Hepatocyte (in vitro differentiated cells): ENCODE measurements at regions not wholly inside any gene's neighbourhood (a gene's known extent, or its start where the extent isn't known, plus 50 kb on each side); places are given as distances from the start of the nearest gene placed in this dataset.

ENCODE experiments used
- CTCF ChIP-seq: fragments of 200-600 bp; sonication (generic); IDR thresholded peaks from 2 replicates; pipeline ENCODE4 v1.5.1; 2016; ENCODE audit warnings: antibody characterized with exemption, mild to moderate bottlenecking; ENCODE audit not compliant: poor library complexity
- EZH2 ChIP-seq: fragments of 200-600 bp; sonication (generic); IDR thresholded peaks from 2 replicates; pipeline ENCODE4 v1.6.1; 2016; ENCODE audit warnings: antibody characterized with exemption, mild to moderate bottlenecking, borderline replicate concordance
- EZH2phosphoT487 ChIP-seq: fragments of 200-600 bp; sonication (generic); IDR thresholded peaks from one replicate; pipeline ENCODE4 v1.6.1; 2018; ENCODE audit warnings: antibody characterized with exemption, mild to moderate bottlenecking, low read depth, moderate library complexity; ENCODE audit not compliant: unreplicated experiment, severe bottlenecking

GRCh38 chr21:16942703-16943102 lies 570.1 kb upstream of the CXADR start:
- peak; percentile 41 for TF ChIP-seq CTCF
- no peak for TF ChIP-seq EZH2phosphoT487
- TF ChIP-seq EZH2, result no peak
